ENCODE measurements at regions not wholly inside any gene's neighbourhood (a gene's known extent, or its start where the extent isn't known, plus 50 kb on each side); places are given as distances from the start of the nearest gene placed in this dataset.

GRCh38 chr11:35076201-35077100 lies 62.5 kb upstream of the CD44 start:
- no peak for DNase-seq (ENCODE audit: low read depth in 3 of 3, low spot score in 2 of 3)

GRCh38 chr11:35077709-35078469 lies 61.1 kb upstream of the CD44 start:
- no peak for DNase-seq (ENCODE audit: low read depth in 3 of 3, low spot score in 2 of 3)

GRCh38 chr11:35078470-35078735 lies 60.6 kb upstream of the CD44 start:
- no peak for DNase-seq (ENCODE audit: low read depth in 3 of 3, low spot score in 2 of 3)

GRCh38 chr11:35079611-35080010 lies 59.4 kb upstream of the CD44 start:
- DNase-seq (ENCODE audit: low read depth in 3 of 3, low spot score in 2 of 3): no peak

- no peak for DNase-seq (ENCODE audit: low read depth in 3 of 3, low spot score in 2 of 3)
Measured at GRCh38 chr11:35082321-35083180, 56.4 kb upstream of the CD44 start.

GRCh38 chr11:35083181-35083430 lies 55.9 kb upstream of the CD44 start:
- DNase-seq (ENCODE audit: low read depth in 3 of 3, low spot score in 2 of 3): no peak

- DNase-seq (ENCODE audit: low read depth in 3 of 3, low spot score in 2 of 3): no peak
Measured at GRCh38 chr11:35083431-35084238, 55.3 kb upstream of the CD44 start.

- no peak for DNase-seq (ENCODE audit: low read depth in 3 of 3, low spot score in 2 of 3)
Measured at GRCh38 chr11:35084817-35085440, 54.0 kb upstream of the CD44 start.

GRCh38 chr11:35085531-35086165 lies 53.3 kb upstream of the CD44 start:
- DNase-seq (ENCODE audit: low read depth in 3 of 3, low spot score in 2 of 3): no peak

- DNase-seq (ENCODE audit: low read depth in 3 of 3, low spot score in 2 of 3): peak; percentile 77 to 81 (median 78)
Measured at GRCh38 chr11:35087648-35088047, 51.3 kb upstream of the CD44 start.

GRCh38 chr11:35088226-35088625 lies 50.7 kb upstream of the CD44 start:
- DNase-seq (ENCODE audit: low read depth in 3 of 3, low spot score in 2 of 3): no peak

GRCh38 chr11:35088676-35089075 lies 50.3 kb upstream of the CD44 start:
- no peak for DNase-seq (ENCODE audit: low read depth in 3 of 3, low spot score in 2 of 3)
